Upper lobe of left lung (tissue), 4 donors: ENCODE measurements at regions not wholly inside any gene's neighbourhood (a gene's known extent, or its start where the extent isn't known, plus 50 kb on each side); places are given as distances from the start of the nearest gene placed in this dataset.

Source experiments
- CTCF ChIP-seq, 6 experiments: fragments of 450-650 bp in 4 of 6; fragments of 200-600 bp in 2 of 6; sonication (generic) in 2 of 6; IDR thresholded peaks; one replicate each; pipeline ENCODE4 v1.5.1; 2016 to 2019; ENCODE audit warnings: antibody characterized with exemption in 6 of 6
- POLR2A ChIP-seq, 4 donors: fragments of 450-650 bp; IDR thresholded peaks; one replicate each; pipeline ENCODE4 v1.5.1; 2016 to 2017; ENCODE audit warnings: antibody characterized with exemption in 4 of 4, mild to moderate bottlenecking in 2 of 4

GRCh38 chr5:97854871-97855762, 672.1 kb upstream of the RIOK2 start:
- no peak for TF ChIP-seq POLR2A (IDR thresholded peaks at IDR 0.05)
- TF ChIP-seq CTCF (IDR thresholded peaks at IDR 0.05), result no peak
